GM15510 (cell line): ENCODE measurements at regions not wholly inside any gene's neighbourhood (a gene's known extent, or its start where the extent isn't known, plus 50 kb on each side); places are given as distances from the start of the nearest gene placed in this dataset.

Experiments
- POLR2A ChIP-seq: IDR thresholded peaks from 3 replicates; pipeline ENCODE4 v1.6.1; 2011; ENCODE audit warnings: borderline replicate concordance; ENCODE audit not compliant: insufficient read length; ENCODE audit errors: extremely low read depth

DNA sequence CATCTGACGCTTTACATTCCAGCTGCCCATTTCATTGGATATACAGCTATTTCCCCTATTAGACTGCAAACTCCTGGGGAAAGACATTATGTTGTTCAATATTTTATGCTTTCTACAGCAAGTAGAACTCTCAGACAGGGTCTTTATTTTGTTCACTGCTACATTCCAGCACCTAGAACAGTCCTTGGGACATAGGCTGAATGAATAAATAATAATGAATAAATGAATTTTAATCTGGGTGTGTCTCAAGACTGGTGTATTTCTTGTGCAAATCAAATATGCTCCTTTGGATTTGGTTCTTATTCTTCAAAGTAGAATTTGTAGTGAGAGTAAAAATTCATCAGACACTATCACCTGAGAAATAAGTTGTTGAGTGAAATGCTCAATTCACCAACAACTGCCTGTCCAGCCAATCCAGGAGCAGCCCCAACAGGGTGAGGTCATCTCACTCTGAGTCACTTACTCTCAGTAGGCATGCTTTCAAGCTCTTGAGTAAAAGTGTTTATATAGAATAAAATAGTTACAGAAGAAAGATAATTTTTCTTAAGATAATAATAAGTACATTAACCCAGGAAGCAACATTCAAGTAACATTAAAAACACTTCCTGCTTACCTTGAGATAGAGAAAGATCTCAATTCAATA lies 287.5 kb upstream of the NPVF start:
- no peak for TF ChIP-seq POLR2A

DNA sequence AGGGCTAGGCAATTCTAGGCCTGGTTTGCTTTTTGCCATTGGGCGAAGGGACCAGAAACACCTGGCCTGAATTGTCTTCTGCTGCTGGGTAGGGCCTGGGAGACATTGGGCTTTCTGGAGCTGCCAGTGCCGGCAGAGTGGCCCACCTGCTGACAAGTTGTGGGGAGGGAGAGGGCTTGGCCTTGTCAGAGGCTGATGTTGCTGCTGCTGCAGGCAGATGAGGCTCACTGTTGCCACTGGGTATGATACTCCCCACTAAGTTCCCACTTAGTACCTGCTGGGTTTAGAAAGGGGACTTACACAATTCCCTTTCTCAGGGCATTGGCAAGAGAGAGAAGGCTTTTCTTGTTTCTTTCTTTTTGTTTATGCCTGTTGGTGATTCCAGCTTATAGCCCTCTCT lies 289.6 kb upstream of the NPVF start:
- no peak for TF ChIP-seq POLR2A

DNA sequence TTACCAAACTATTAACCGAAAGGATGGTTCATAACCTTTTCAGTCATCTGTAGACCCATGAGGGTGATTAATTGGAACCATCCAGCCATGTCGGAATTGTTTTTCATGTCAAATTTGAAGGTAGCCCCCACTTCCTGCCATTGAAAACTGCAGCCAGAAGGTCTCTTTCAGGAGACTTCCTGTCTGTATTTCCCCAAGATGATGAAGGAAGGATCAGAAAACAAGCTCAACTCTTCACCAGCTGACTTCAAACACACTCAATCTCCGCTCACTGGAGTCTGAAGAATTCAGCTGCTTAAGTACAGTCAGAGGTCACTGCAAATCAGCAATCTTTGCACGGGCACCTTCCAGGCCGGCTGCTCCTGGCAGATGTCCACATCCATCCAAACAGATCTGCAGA lies 291.7 kb upstream of the NPVF start:
- TF ChIP-seq POLR2A, result no peak

GRCh38 chr7:25520516-25520915 lies 292.2 kb upstream of the NPVF start:
- no peak for TF ChIP-seq POLR2A

DNA sequence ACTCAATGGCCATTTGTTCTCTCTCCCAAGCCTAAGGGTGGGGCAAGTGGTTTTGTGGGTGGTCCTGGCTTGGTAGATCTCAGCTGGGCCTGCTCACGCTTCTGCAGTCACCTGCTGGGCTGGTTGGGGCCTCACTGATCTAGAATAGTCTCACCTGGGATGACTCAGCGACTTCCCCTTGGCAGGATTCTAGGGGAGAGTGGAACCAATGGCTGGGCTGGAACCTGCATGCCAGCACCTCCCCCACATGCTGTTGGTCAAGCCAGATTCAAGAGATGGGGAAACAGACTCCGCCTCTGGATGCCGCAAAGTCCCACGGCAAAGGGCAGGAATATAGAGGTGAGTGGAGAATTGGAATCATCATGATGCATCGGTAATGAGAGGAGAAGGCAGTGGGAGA lies 292.9 kb upstream of the NPVF start:
- TF ChIP-seq POLR2A, result no peak

- TF ChIP-seq POLR2A, result no peak
These were observed 294.4 kb upstream of the NPVF start for GRCh38 chr7:25522727-25523126.

DNA sequence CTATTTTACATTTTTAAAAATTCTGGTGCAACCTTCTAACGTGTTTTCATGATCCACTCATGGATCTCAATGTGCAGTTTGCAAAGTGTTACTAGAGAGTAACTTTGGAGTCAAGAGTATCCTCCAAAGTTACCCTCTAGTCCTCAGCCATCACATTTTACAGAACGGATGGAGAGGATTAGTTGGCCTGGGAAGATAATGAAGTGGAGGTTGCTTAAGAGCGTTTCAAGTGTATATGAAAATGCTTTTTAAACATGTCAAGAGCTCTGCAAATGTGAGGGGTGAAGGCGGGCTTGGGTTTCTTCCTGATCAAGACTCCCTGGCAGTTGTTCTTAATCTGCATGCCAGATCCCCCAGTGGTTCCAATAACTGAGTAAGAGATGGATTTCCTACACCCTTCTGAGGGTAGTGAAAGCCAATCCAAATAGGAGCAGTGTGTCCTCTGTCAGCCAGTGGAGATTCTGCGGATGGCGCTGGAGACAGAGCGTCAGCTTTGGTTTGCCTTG lies 299.4 kb upstream of the NPVF start:
- no peak for TF ChIP-seq POLR2A

DNA sequence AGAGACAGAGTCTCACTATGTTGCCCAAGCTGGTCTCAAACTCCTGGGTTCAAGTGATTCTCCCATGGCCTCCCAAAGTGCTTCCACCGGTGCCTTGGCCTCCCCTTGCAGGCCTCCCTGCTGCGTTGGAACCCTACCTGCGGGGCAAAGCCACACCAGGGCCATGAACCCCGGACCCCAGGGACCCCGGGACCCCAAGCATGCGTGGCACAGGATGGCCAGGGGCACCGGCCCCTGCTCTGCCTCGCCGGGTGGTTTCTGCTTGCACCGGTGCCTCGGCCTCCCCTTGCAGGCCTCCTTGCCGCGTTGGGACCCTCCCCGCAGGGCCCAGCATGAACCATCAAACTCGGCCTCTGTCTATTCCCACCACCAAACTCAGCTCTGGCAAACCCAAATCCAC lies 301.0 kb upstream of the NPVF start:
- no peak for TF ChIP-seq POLR2A

- TF ChIP-seq POLR2A, result no peak
These were observed 308.6 kb upstream of the NPVF start for GRCh38 chr7:25536851-25537250.

DNA sequence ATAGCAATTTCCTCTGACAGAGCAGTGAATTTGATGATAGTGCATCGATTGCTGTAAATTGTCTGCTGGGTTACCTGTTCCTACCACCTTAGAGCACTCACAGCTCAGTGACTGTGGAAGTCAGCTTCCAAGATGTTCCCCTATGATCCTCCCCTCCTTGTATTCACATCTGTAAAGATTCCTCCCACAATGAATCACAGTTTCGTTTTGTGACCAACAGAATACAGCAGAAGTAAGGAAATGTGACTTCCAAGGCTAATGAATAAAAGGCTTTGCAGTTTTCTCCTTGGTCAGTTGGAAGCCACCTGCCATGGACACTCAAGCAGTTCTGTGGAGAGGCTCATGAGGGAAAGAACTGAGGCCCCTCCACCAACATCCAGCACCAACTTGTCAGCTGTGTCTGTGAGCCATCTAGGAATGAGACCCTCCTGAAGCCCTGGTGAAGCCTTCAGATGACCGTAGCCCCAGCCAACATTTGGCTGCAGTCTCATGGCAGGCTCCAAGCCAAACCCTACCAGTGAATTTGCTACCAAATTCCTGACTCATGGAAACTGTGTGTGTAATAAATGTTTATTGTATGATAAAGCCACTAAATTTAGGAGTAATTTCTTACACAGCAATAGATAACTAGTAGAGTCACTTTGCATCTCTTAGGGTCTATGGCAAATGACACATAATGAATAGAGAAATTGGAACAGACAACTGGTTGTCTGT lies 309.5 kb upstream of the NPVF start:
- no peak for TF ChIP-seq POLR2A

GRCh38 chr7:25541094-25541821 lies 313.0 kb upstream of the NPVF start:
- no peak for TF ChIP-seq POLR2A

DNA sequence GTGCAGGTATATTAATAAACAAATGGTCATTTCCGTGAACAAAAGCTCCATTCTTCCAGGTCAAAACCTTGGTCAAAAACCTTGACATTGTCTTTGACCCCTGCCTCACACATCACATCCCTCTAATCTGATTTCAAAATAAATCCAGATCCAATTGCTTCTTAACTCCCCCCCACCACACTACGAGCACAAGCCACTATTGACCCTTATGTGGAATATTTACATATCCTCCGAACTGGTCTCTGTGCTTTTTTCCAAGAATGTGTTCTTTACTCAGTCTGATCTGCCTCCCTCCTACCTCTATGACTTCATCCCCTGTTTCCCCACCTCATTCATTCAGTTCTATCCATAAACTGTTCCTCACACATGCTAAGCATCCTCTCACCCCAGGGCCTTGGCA lies 313.6 kb upstream of the NPVF start:
- TF ChIP-seq POLR2A, result no peak

GRCh38 chr7:25543210-25543609 lies 314.9 kb upstream of the NPVF start:
- no peak for TF ChIP-seq POLR2A

DNA sequence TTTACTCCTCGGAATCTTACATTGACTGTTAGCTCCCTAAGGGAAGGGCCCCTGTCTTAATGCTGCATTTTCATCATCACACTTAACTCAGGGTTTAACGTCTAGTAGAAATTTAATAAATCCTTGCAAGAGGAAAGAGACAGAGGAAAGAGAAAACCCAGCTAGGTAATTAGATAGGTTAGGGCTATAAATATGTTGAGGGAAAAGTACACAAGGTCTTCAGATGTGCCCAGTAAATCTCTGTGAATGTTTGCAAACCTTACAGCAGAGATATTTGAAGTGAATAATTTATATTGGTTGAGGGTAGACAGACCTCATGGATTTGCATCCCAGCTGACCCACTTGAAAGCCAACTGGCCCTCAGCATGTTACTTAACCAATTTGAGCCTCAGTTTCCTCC lies 315.5 kb upstream of the NPVF start:
- no peak for TF ChIP-seq POLR2A

DNA sequence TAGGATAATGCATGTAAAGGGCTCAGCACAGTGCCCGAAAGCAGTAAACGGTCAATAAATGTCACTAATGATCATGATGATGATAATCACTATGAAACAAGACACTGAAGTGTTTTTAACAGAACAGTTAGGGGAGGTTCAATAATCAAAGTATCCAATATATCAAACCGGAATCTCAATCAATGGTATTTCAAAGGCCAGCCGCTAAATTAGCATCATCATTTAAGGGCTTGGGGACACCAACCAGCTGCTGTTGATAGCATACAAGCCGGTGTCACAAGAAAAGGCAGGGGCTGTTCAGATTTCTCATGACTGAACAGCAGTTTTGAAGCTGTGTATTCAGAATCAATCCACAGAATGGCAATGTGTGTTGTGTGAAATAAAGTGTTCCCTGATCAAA lies 316.0 kb upstream of the NPVF start:
- TF ChIP-seq POLR2A, result no peak
